ENCODE measurements at regions not wholly inside any gene's neighbourhood (a gene's known extent, or its start where the extent isn't known, plus 50 kb on each side); places are given as distances from the start of the nearest gene placed in this dataset.
"Not testable (repeated sequence)": the region's sequence is repeated elsewhere in the genome, so short reads cannot be mapped to it uniquely, and the experiment has no call there.

DNA sequence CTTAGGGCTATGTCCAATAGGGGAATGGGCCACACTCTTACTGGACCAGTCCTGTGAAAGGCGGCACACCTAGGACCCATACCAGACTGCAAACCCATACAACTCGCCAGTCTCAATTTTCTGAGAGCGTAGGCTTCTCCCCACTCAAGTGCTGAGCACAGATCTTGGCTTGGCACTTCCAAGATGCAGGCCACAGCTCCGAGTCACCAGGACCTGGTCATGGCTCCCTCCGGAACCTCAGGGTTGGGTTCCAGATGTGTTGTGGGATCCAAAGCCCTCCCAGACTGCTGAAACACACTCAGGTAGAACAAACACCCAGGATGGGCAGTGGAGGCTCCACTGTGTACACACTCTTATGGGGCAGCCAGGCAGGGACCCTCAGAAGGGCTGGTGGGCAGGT lies 103.3 kb downstream of the TMEM144 start:
- no peak for DNase-seq

DNA sequence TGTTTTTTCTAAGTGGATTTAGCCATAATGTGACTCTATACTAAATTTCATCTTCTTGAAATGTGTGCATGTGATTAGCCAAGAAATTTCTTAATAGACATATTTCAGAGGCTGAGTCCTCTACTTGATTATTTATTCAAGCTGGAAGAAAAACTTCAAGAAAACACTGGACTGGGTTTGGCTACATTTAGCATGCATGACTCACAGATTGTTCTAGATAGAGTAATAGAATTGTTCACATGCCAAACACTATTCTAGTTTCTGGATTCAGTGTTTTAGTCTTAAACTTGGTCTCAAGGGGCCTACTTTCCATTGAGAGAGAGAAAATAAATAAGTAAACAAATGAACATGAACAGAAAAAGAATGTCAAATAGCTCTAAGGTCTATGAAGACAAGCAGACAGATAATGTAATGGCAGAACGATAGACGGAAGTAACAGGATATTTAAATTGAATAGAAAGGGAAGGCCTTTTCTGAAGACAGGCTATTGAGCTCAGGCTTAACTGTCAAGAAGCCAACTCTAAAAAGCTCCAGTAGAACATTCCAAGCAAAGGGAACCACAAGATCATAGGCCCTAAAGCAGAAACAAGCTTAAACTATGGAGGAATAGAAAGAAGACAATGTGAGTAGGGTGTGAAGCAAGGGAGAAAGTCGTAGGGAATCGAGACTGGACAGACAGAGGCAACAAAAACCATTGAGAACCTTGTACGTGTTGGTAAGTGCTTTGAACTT lies 104.6 kb downstream of the TMEM144 start:
- no peak for DNase-seq

DNA sequence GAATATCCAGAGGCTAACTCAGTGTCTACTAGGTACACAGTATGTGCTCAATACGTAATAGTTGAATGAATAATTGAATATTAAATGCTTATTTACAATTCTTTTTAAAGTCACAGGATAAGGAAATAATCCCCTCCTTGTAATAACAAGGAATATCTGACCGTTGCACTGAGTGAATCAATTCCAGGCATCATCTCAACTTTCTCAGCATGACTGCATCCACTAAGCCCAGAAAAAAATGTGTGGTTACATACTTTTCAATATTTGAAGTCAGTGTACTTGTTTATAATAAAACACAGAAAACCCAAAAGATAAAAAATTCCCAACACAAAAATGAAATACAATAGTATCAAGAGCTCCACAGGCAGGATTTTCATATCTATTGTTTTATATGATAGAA lies 105.4 kb downstream of the TMEM144 start:
- no peak for DNase-seq

DNA sequence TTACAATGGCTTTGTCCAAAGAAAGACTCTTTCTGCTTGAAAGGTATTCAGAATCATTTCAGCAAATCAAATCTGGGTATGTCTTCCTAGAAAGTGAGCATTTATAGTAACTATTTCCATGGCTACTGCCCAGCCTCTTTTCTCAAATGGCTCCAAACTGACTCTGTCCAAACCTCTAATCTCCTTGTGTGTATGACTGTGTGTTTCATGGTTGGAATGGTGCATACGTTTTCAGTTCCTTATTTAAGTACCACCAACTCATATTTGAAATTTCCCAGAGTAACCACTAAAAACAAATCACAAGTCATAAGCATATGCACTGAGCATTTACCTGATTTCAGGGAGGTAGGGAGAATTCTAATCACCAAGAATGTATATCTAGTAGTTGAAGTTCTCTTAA lies 106.0 kb downstream of the TMEM144 start:
- no peak for DNase-seq

DNA sequence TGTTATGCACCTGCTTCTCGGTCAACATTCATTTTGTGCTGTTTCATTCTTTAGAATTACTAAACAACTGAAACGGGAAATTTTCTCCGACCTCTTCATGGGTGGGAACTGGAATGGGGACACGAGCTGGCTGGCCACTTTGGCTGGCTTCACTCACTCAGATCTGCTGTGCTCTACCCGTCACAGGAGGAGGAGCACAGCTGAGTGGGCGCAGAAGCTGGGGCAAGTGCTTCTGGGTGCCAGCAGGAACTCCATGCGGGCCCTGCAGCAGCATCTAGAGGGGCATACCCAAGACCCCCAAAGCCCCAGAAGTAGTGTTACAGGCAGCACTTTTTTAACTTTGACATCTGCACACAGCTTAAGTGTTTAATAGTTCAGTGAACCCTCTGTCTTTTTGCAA lies 109.6 kb downstream of the TMEM144 start:
- no peak for DNase-seq

DNA sequence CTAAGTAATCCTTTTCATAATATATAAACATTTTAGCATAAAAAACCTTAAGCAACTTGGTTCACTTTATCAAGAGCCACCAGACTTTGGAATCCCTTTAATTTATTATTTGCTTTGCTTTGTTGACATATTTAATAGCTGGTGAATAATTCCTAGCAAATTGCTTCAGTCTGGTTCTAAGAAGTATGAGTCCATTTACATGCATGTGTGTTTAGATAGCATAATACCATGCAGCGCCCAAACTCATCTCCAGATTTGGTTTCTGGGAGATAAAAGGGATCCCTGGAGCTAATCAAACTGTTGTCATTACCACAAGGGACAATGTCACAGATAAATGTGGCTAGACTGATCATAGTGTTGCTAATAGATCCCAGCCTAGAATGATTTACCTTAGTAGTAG lies 111.8 kb downstream of the TMEM144 start:
- DNase-seq, result no peak

DNA sequence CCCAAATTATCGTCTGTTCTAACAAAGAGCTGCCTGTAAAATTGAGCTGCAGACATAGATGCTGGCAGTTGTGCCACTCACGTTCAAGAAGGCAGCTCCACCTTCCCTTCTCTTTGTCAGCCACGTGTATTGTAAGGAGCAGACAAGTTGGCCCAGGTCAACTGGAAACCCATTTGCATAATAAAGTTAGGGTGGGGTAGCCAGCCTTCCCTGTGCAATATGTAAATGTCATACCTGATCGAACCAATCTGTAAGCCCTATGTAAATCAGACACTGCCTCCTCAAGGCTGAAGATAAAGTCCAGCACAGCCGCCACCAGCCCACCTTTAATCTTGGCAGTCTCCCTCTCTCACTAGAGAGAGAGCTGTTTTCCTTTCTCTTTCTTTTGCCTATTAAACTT lies 117.2 kb downstream of the TMEM144 start:
- DNase-seq, result peak; percentile 2

DNA sequence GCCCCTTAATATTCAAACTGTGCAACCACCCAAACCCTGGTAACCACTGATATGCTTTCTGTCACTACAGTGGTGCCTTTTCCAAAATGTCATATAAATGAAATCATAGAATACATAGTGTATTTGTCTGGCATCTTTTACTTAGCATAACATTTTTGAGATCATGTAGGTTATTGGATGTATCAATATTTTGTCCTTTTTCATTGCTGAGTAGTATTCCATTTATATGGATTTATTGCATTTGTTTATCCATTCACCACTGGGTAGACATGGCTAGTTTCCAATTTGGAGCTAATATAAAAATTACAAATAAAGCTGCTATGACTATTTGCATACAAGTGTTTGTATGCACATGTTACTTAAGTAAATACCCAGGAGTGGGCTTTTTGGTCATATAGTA lies 121.6 kb downstream of the TMEM144 start:
- DNase-seq, result no peak

DNA sequence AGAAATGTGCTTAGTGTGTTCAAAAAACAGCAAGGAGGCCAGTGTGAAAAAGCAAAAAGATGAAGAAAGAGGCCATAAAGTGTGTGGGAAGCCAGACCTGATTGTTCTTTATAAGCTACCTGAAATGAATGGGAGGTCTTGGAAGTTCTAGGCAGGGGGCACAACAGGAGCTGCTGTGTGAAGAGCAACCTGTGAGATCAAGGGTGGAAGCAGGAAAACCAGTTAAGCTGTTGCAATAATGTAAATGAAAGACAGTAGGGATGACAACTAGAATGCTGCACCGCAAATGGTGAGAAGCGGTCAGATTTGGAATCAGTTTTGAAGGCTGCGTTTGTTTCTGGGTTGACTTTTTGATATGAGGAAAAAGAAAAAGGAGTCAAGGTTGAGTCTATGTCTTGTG lies 123.5 kb downstream of the TMEM144 start:
- DNase-seq, result no peak

DNA sequence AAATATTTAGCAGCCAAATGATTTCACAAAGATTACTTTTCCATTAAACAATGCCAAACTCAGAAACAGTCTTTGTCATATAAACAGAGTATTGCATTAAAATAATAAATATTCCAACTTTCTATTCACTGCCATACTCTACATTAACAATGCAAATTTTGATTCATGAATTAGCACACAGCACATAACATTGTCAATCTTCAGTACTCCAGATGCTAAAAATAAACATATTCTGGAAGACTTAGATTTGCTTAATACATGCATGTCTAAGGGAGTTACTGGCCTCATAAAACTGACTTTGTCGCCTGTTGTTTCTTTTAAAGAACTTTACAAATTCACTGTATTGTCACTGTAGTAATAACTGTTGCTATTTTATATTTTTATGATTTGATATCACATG lies 131.6 kb downstream of the TMEM144 start:
- no peak for DNase-seq

DNA sequence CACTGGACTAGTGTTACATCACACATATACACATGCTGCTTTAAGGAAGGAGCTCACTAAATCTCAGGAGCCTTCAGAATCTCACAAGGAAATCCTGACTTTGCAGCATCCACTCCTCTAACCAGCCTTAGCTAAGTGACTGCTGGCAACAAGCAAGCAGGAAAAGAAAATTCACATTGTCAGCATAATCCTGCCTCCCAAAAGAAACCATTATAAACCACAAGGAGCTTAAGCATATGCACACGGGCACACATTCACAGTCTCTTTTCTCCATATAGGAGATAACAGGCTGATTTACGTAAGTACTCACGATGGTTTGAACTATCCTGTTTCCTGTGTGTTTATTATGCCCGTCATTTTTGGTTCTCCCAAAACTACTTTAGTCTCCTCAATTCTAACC lies 136.3 kb downstream of the TMEM144 start:
- DNase-seq, result no peak

DNA sequence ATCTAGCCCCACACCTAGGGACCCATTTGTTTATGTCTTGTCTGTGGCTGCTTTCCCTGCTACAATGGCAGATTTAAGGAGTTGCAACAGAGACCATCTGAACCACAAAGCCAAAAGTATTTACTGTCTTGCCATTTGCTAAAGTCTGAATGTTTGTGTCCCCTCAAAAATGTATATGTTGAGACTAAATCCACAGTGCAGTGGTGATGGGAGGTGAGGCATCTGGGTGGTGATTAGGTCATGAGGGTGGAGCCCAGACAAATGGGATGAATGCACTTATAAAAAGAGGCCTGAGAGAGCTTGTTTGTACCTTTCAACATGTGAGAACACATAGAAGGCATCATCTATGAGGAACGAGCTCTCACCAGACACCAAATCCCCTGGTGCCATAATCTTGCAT lies 137.3 kb downstream of the TMEM144 start:
- DNase-seq, result no peak

DNA sequence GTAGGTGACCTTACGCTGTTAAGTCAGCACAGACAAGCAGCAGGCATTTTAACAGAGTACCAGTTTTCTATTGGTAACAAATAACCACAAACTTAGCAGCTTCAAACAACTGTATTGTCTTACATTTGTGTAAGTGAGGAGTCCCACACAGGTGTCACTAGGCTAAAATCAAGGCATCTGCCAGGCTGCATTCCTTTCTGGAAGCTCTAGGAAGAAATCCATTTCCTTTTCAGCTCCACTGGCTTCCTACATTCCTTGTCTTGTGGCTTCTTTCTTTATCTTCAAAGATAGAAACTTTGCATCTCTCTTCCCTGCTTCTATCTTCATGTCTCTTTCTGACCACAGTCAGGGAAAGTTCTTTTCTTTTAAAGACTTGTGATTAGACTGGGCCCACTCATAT lies 139.9 kb downstream of the TMEM144 start:
- DNase-seq, result no peak

DNA sequence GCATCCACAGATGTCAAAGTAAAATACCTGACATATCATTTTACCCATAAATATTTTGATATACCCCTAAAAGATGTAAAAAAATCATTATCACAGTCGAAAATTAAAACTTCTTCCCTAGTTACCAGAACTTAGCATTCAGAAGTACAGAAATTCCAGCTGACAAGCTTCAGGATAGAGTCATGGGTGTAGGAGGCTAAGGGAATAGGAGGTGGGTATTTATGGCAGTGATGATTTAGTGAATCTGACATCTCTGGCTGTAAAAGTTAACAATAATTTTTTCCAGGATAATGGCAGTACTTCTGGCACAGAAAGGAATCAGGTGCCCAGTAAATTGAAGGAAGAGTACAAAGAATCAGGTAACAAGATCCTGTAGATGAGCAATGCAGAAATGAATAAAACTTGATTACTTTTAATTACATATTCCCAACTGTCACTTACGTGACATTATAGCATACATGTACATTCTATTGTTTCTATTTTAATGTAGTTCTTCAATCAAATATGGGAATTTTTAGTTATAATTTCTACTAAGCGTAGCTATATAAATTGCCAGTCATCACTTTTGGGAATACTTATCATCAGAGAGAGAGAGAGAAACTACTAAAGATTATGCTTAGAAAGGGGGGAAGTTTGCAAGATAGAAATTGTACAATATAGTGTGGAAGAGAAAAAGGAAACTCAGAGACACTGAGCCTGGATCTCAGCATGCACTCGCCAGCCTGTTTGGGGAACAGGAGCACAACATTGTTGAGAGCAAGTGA lies 143.4 kb downstream of the TMEM144 start:
- no peak for DNase-seq

DNA sequence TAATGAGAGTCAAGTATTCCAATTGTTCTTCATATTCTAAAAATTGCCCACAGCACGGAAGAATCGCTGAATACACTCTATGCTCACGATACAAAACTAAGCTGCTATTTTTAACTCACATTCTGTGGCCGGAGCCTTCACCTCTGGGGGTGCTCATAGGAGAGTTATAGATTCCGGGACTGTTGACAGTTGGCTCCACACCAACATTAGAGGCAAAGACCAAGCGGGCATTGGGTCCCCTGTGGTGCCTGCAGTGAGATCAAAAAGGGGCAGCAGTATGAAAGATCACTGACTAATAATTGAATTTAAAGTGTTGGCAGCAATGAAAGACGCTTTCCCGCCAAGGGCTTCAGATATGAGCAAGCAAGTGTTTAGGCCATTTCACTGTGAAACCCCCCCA lies 146.0 kb downstream of the TMEM144 start:
- no peak for DNase-seq

DNA sequence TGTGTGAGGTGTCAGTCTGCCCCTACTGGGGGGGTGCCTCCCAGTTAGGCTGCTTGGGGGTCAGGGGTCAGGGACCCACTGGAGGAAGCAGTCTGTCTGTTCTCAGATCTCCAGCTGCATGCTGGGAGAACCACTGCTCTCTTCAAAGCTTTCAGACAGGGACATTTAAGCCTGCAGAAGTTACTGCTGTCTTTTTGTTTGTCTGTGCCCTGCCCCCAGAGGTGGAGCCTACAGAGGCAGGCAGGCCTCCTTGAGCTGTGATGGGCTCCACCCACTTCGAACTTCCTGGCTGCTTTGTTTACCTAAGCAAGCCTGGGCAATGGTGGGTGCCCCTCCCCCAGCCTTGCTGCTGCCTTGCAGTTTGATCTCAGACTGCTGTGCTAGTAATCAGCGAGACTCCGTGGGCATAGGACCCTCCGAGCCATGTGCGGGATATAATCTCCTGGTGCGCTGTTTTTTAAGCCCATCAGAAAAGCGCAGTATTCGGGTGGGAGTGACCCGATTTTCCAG lies 153.7 kb upstream of the RXFP1 start:
- DNase-seq, result not testable (repeated sequence)

DNA sequence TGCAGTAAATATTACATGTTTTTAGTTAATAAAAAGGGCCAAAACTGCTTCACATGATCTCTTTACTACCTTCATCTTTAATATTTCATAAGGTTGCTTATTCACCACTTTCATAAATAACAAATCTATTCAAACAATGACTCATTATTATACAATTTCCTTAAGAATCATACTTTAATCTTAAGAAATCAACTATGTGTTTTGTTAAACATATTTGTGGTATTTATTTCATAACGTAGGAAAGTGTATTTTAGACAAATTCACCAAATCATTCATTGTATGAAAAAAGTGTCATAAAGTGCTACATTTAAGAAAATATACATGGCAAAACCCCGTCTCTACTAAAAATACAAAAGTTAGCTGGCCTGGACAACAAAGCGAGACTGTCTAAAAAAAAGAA lies 150.5 kb upstream of the RXFP1 start:
- no peak for DNase-seq

DNA sequence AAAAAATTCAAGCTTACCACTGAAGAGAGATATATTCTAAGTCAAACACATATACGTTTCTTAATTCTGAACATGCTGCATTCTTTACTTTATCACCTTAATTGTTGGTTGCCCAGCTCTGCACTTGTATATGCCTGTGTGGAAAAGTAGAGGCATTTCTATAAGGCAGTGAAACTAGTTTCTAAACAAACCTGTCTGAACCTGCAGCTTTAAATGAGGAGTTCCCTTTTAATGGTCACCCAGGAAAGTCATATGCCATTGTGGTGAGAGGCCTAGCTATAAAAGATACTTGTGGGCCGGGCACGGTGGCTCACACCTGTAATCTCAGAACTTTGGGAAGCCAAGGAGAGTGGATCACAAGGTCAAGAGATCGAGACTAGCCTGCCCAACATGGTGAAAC lies 147.4 kb upstream of the RXFP1 start:
- DNase-seq, result no peak

DNA sequence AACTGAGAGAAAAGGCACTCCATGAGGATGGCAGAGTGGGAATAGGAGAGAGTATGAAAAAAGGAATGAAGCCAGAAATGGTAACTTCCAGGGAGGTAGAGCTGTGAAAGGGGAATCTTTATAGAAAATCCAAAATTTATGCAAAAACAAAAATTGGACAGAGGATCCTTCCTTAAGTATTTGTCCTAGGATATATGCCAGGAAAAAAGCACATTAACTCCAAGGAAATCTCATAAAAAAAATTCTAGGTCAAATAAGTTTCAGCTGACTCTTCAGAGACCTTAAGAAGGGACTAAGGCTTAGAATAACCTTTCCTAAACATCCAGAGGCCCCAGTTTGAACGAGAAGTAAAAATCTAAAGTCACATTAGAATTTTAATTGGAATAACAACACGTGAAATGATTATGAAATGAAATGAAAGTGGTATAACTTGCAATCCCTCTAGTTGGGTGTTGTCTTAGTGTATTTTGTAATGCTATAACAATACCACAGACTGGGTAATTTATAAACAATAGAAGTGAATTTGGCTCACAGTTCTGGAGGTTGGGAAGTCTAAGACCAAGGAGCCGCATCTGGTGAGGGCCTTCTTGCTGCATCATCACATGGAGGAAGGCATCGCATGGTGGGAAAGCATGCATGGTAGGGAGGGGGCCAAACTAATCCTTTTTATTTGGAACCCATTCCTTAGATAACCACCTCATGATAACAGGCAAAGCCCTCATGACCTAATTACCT lies 145.4 kb upstream of the RXFP1 start:
- DNase-seq, result no peak

DNA sequence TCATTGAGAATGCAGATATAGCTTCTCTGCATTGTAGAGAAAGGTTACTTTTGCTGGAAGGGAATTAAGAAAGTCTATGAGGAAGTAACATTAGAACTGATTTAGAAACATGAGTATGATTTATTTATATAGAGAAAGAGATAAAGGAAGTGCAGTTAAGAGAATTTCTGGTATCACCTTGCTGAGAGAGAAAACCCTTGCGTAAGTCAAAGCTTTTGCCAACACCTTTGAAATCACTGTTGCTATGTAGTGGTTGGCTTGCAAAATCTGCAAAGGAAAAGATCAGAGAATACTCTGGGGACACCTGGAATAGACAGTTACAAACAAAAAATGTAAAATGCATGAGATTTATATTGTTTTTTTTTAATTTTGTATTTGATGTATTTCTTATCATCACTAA lies 137.3 kb upstream of the RXFP1 start:
- DNase-seq, result no peak

DNA sequence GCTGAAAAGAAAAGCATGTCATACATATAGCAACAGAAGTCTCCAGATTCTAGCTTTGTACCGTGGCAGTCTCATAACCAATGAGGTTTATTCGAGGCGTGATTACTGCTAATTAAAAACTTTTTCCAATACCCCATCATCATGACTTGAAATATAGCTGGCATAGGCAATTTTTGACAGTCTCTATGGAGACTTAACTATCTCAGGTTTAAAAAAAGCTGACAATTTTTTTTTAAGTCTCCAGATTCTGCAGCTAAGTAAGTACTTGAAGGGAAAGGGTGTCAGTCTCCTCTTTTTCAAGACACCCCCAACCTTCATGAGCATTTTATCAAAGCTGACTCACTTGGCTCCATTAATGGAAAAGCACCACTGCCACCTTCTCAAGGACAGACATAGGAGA lies 126.3 kb upstream of the RXFP1 start:
- no peak for DNase-seq

DNA sequence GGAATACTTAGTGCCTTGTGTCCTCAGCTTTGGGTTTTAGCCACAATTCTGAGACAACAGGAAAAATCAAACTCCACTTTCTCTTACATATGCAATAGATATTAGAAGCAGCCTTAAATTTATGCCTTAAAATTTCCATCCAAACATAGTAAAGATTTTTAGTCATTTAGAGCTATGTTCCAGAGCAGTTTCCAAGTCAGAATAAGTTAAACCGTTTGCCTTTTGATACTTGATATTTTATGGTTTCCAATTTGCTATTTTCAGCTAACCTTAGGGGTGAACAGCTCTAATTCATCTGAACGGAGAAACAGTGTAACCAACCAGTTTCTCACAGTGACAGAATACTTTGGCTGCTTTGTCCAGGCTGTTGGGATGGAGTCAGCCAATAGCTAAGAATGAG lies 125.8 kb upstream of the RXFP1 start:
- DNase-seq, result no peak

DNA sequence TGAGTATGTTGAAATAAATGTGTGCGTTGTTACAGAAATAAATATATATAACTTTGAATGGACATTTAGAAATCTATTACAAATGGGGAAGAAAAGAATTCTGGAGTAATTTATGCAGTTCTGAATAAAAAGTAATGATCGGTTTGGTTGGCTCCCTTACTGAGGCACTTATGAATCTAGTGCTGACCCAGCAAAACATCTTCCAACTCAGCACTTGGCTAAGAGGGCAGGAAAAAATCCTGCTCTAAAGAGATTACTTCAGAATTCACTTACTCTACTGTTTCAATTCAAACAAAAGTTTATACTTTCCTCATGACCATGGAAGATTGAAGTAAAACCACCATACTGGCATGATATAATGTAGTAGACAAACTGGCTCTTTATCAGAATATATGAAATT lies 123.9 kb upstream of the RXFP1 start:
- DNase-seq, result no peak

DNA sequence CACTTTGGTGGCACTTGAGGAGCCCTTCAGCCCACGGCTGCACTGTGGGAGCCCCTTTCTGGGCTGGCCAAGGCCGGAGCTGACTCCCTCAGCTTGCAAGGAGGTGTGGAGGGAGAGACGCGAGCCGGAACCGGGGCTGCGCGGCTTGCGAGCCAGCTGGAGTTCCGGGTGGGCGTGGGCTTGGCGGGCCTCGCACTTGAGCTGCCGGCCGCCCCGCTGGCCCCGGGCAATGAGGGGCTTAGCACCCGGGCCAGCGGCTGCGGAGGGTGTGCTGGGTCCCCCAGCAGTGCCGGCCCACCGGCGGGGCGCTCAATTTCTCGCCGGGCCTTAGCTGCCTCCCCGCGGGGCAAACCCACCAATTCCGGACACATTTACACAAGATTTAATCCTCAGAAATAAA lies 113.7 kb upstream of the RXFP1 start:
- DNase-seq, result not testable (repeated sequence)

Measured in hematopoietic multipotent progenitor cell treated with erythropoietin and hydrocortisone succinate and interleukin-3 and kit ligand, for 4 days (in vitro differentiated cells).